Stimulated activated CD4-positive, alpha-beta T cell treated with anti-CD3 and anti-CD28 coated beads, Interleukin-15, amount 100 ng/mL, for 24 hours (primary cell): ENCODE measurements at regions not wholly inside any gene's neighbourhood (a gene's known extent, or its start where the extent isn't known, plus 50 kb on each side); places are given as distances from the start of the nearest gene placed in this dataset.

Experiments used
- DNase-seq: peaks from one replicate; pipeline ENCODE4 v3.0.0-alpha.2; 2020

GRCh38 chr10:31147210-31147608 is 115.5 kb upstream of the ZNF438 start:
- DNase-seq, result no peak

GRCh38 chr10:31148951-31149350 is 117.3 kb upstream of the ZNF438 start:
- DNase-seq, result no peak

GRCh38 chr10:31149835-31150512 is 118.3 kb upstream of the ZNF438 start:
- no peak for DNase-seq

GRCh38 chr10:31151301-31151700 is 119.6 kb upstream of the ZNF438 start:
- no peak for DNase-seq

DNA sequence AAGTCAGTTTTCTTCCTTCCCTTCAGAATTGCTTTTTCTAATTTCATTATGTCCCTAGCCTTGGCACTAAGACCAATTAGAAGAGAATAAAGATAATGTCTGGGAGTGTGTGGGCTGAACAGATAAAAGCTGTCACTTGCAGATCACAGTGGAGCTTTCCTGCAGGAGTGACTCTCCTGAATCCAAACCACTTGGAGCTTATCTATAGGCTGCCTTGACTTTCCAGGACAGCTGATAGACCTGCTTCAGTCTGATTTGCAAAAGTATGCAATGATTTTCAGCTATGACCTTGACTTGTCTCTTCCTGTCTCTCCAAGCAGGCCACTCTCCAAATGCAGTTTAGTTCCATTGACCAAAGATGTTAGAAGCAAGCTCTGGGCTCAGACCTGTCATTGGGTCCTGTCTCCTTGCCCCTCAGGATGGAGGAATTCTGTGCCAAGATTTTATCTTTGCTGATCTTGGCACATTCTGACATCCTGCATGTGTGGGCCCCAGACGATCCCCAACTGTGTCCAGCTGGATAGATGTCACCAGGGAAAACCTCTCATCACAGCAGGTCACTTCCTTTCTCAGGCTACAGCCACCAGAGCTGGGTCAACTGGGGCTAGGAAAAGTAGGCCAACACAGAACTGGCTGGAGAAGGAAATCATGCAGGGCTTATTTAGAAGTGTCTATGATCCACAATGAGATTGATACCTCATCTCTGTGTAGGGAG is 120.9 kb upstream of the ZNF438 start:
- no peak for DNase-seq

- no peak for DNase-seq
Measured at GRCh38 chr10:31153161-31153560, 121.5 kb upstream of the ZNF438 start.

- DNase-seq, result no peak
Measured at GRCh38 chr10:31153692-31154091, 122.0 kb upstream of the ZNF438 start.

GRCh38 chr10:31154996-31155395 is 123.3 kb upstream of the ZNF438 start:
- DNase-seq, result no peak

DNA sequence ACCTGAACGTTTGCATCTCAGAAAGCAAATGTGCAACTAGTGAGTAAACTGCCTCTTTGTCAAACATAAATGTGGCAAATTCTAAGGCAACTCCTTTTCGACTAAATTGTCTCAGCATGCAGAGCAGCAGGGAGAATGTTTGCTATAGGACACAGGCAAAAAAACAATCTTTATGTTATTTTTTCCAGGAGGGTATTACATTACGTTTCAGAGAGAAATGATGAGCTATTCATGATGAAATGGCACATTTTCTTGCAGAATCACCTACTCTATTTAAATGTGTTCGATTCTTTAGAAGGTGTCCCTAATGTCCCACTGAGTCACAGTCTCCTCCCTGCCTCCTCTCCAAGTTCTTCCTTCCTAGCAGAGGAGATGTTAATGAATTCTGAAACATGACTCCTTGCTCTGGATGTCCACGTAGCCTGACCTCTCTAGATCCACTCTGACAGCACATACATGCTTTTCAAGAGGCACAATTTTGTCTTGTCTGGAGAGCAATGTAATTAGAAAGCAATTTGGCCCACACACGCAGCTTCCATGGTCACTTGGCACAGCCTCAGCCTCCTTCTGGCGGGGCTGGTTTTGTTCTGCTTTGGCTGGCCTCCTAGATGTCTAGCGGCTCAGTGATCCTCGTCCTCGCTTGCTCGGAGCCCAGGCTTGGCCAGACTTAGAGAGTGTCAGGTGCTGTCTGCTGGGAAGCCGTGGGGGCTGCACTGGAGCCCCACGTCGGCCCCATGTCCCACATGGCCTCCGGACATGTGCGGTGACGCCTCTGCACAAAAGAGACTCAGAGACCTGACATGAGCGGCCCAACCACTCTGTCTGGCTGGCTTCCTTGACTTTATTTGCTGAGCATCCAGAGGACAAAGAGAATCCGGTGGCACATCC is 125.7 kb upstream of the ZNF438 start:
- no peak for DNase-seq

DNA sequence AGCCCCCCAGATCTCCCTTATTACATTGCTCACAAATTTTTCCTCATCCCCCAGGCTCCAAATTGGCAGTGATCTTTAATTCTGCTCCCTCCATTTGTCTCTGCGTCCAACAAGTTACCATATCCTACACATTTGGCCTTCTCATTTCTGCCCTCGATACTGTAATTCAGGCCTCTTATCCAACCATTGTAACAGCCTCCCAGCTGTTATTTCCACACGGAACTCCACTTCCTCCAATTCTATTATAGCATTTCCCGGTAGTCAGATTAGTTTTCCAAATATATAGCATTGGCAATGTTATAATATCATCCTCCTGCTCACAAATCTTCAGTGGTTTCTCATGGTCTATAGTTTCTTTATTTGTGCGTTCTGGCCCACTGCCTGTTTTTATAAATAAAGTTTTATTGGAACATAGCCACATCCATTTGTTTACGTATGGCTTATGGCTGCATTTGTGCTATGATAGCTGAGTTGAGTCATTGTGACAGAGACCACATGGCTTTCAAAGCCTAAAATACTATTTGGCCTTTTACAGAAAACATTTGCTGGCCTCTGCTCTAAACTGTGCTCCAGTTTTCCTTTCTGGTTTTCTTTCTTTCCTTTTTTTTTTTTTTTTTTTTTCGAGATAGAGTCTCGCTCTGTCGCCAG is 126.5 kb upstream of the ZNF438 start:
- DNase-seq, result no peak

- no peak for DNase-seq
Measured at GRCh38 chr10:31166606-31167005, 134.9 kb upstream of the ZNF438 start.

DNA sequence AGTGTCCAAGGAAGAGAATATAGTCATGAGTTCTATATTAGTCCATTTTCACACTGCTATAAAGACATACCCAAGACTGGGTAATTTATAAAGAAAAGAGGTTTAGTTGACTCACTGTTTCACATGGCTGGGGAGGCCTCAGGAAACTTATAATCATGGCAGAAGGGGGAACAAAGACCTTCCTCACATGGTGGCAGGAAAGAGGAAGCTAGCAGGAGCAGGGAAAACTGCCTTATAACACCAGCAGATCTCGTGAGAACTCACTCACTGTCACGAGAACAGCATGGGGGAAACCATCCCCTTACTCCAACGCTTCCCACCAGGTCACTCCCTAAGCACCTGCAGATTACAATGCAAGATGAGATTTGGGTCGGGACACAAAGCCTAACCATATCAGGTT is 139.0 kb upstream of the ZNF438 start:
- DNase-seq, result no peak

- DNase-seq, result no peak
Measured at GRCh38 chr10:31171402-31172083, 139.9 kb upstream of the ZNF438 start.

GRCh38 chr10:31172925-31173324 is 141.3 kb upstream of the ZNF438 start:
- DNase-seq, result no peak

DNA sequence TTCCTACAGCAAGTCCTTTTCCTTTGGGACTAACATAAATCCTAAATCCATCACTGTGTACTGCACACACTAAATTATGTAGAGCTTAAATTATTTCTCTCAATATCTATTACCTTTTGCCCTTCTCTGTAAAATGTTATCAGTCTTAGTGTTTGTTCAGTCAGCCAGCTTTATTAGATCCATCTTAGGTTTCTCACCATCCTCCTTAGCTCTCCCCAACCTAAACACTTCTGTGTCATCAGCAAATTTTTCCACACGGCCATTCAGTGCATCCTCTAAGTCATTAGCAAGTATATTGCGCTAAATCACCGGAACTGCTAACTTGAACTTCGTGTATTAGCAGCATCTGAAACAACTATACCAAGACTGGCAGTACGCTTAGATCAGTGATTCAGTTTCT is 142.1 kb upstream of the ZNF438 start:
- DNase-seq, result no peak

DNA sequence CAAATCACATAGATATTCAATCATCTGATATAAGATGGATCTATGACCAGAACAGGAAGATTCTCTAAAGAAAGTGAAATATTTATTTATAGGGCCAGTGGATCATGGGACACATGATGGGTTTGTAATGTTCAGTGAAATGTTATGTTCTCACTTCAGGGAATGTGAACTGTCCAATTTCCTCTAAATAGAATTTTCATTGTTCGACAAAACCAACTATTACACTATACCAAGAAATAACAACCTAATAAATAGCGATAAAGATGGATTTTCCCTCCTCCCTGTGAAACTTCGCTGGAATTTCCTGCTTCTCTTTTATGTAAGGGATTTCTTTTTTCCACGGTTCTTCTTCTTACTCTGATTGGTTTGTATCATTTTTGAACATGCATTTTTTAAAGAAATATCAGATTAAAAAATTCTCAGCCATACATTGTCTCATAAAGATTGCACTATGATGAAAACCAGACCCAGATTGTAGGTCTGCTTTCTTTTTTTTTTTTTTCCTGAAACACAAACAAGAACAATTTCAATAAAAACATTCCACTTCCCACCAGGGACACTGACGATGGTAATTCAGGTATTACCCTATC is 139.8 kb upstream of the ZEB1 start:
- no peak for DNase-seq

DNA sequence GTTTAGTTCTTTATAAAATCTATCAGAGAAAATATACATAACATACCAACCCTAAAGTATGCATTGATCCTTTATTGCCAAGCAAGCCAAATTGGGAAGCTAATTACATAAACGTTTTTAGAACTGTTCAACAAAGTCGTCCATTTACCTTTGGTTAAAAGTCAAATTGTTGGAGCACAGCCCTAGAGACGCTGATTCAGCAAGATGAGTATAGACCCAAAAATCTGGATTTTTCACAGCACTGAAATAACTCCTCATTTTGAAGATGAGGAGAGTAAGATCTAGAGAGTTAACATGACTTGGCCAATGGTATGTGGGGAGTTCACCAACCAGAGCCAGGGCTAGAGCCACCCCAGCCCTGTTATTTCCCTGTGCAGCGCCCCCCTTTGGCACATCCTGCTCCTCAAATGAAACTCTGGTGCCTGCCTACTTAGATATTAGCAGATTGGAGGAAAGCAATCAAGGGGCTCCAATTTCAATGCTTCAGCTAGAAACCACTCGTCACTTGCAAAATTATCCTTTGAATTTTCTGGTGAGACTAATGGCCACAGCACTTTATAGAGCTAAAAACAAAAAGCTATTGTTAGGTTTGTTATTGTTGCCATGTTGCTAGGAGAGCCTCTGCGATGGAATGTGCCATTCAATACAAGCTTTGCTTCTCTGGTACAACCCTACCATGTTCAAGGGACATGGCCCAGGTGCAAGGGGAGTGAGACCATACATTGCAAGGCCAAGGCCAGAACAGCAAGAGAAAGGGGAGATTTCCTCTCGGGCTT is 132.6 kb upstream of the ZEB1 start:
- no peak for DNase-seq

DNA sequence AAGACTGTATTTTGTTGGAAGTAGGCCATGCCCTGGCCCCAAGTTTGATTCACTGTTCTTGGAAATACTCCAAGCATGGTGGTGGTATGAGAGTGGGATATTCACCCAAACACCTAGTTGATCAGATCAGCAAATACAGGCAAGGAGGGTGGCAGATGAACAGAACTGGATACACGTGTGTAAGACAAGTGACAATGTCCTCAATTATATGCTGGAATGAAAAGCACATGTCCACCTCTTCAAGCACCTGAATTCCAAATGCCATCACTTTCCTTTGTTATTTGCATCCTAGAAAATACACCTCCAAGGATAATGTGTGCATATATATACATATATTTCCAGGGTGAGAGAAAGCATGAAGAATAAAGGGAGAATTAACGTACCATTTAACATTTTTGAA is 131.8 kb upstream of the ZEB1 start:
- no peak for DNase-seq

DNA sequence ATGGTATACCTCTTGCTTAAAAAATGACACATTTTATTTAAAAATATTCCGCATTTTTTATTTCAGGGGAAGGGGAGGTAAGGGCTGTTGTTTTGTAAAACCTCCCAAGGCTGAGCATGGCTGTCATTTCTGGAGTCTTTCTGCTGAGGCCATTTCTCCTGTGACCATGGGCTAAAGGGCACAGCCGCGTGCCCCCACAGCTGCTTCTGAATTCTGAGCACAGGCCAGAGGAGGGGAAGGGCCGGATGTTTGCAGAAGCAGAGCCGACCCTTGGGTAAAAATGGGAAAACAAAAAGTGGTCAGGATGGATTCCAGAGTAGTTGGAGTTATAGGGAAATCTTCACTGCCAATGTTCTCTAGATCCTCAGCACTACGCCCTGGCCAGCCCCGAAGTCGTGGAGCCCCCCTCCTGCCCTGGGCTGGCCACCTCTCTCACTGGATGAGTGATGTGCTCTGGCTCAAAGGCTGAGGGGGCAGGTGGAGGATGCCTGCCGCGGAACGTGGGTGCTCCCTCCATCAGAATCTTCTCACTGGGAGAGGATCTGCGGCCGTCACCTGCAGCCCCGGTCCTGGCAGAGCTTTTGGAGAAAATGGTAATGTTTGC is 131.3 kb upstream of the ZEB1 start:
- no peak for DNase-seq

- no peak for DNase-seq
Measured at GRCh38 chr10:31188792-31189406, 130.1 kb upstream of the ZEB1 start.

DNA sequence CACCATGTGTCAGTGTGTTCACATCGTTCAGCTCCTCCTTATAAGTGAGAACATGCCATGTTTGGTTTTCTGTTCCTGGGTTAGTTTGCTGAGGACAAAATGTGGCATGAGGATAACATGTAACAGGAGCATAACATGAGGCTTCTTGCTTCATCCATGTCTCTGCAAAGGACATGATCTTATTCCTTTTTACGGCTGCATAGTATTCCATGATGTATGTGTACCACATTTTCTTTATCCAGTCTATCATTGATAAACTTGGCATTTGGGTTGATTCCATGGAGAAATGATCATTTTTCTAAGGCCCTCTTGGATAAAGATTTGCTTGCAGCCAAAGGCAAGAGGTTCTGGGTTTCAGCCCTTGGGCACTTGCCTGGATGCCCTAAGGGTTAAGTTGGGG is 128.5 kb upstream of the ZEB1 start:
- DNase-seq, result no peak
